Stimulated activated CD4-positive, alpha-beta T cell treated with anti-CD3 and anti-CD28 coated beads, Interleukin-4, amount 100 ng/mL, for 48 hours (primary cell): ENCODE measurements at regions not wholly inside any gene's neighbourhood (a gene's known extent, or its start where the extent isn't known, plus 50 kb on each side); places are given as distances from the start of the nearest gene placed in this dataset.
"Not testable (repeated sequence)": the region's sequence is repeated elsewhere in the genome, so short reads cannot be mapped to it uniquely, and the experiment has no call there.

Experiments used
- DNase-seq, 2 donors: peaks; one replicate each; pipeline ENCODE4 v3.0.0-alpha.2; 2020; ENCODE audit warnings: low read depth in 2 of 2

- not testable (repeated sequence) for DNase-seq
Observed at GRCh38 chr1:143784239-143784882, 187.4 kb downstream of the FAM72C start.

DNA sequence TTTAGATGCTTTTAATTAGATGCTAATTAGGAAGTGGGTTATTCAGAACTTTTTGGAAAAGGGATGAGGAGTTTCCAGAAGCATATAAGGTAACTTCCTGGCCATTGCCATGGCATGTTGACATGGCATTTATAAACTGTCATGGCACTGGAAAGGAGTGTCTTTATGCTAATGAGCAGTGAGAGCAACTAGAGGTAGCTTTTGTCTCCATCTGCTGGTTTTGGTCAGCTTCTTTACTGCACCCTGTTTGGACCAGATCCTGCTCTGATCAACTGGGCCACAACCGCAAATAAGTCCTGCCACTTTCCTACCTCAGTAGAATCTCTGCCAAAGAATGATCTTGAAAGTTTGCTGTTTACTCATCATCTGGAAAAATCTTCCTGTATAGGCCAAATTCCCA, 193.6 kb downstream of the FAM72C start:
- not testable (repeated sequence) for DNase-seq

- not testable (repeated sequence) for DNase-seq
Observed at GRCh38 chr1:143764831-143765230, 207.0 kb downstream of the FAM72C start.

GRCh38 chr1:143760366-143760765, 211.4 kb downstream of the FAM72C start:
- not testable (repeated sequence) for DNase-seq

GRCh38 chr1:143755961-143756360, 215.8 kb downstream of the FAM72C start:
- DNase-seq = not testable (repeated sequence)

DNA sequence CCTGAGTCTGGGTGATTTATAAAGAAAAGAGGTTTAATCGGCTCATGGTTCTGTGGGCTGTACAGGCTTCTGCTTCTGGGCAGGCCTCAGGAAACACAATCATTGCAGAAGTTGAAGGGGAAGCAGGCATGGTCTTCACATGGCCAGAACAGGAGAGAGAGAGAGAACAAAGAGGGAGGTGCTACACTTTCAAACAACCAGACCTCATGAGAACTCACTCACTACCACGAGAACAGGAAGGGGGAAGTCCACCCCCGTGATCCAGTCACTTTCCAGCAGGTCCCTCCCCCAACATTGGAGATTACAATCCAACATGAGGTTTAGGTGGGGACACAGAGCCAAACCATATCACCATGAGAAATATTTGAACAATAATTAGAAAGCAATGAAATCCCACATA, 222.9 kb downstream of the FAM72C start:
- no peak for DNase-seq

- DNase-seq = no peak
Observed at GRCh38 chr1:143736562-143736961, 235.2 kb downstream of the FAM72C start.

- DNase-seq = peak in 1 of 2 donors; percentile 6
Observed at GRCh38 chr1:143735764-143736461, 235.9 kb downstream of the FAM72C start.

GRCh38 chr1:143734261-143734660, 237.5 kb downstream of the FAM72C start:
- not testable (repeated sequence) for DNase-seq

GRCh38 chr1:143730890-143731289, 240.9 kb downstream of the FAM72C start:
- not testable (repeated sequence) for DNase-seq

GRCh38 chr1:143729449-143730111, 242.2 kb downstream of the FAM72C start:
- peak in 1 of 2 donors; percentile 33 for DNase-seq

DNA sequence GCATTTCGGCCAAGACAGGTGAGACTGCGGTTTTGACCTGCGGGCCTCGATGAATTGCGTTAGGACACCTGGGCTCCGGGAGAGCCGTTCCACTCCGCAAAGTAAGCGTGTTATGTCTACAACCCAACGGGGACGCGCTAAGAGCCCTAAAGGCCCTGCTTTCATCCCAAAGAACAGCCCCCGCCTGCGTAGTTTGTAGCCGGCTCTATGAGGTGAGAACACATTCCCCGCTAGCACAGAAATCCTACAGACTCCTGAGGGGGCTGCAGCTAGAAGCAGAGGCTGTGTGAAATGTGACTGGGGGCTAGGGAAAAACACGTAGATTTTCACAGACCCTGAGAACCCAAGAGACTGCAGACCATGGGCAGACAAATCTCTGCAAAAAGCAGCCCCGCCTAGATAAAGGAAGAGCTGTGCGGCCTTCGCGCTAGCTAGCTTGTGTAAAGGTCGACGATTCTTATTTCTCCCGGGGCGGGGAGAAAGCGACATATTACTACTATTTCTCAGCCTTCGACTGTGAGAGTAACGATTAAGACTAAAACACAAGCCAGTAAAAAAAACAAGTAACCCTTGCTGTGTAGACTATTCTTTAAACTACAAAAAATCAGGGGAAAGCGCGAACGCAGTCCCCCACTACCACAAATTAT, 242.9 kb downstream of the FAM72C start:
- DNase-seq = peak in 1 of 2 donors; percentile 6

DNA sequence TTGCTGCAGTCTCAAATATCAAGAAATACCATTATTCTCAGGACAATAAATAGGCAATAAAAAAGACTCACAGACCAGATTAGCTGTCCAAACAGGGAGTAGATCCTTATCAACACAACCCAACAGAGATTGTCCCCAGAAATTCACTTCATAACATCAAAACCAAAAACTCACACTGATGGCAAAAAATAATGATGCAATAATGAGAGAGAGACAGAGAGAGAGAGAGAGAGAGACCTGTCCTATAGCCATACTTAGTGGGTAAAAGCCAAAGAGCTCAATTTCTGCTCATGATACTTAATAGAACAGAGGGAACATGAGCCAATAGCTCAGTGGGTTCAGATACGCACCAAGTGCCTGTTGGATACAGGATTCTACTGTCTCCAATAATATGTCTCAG, 244.5 kb downstream of the FAM72C start:
- DNase-seq = no peak

GRCh38 chr1:143721024-143721373, 250.8 kb downstream of the FAM72C start:
- DNase-seq = no peak

GRCh38 chr1:143720087-143721023, 251.4 kb downstream of the FAM72C start:
- DNase-seq = peak in 1 of 2 donors; percentile 14

GRCh38 chr1:143718524-143718923, 253.3 kb downstream of the FAM72C start:
- DNase-seq = no peak

GRCh38 chr1:143718021-143718420, 253.8 kb downstream of the FAM72C start:
- no peak for DNase-seq

GRCh38 chr1:143717434-143717833, 254.4 kb downstream of the FAM72C start:
- DNase-seq = no peak

DNA sequence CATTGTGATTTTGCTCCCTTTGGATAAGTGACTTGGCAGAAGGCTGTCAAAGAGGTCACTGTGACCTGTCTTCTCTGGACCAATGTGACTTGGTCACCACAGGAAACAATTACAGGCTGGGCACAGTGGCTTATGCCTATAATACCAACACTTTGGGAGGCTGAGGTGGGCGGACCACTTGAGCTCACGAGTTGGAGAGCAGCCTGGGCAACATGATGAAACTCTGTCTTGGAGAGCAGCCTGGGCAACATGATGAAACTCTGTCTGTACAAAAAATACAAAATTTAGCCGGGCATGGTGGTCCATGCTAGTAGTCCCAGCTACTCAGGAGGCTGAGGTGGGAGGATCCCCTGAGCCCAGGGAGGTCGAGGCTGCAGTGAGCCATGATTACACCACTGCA, 256.9 kb downstream of the FAM72C start:
- not testable (repeated sequence) for DNase-seq

- DNase-seq = not testable (repeated sequence)
Observed at GRCh38 chr1:143709606-143710259, 262.1 kb downstream of the FAM72C start.

- not testable (repeated sequence) for DNase-seq
Observed at GRCh38 chr1:143702739-143703138, 269.0 kb downstream of the FAM72C start.
